GM12878 (cell line): ENCODE measurements at regions not wholly inside any gene's neighbourhood (a gene's known extent, or its start where the extent isn't known, plus 50 kb on each side); places are given as distances from the start of the nearest gene placed in this dataset.

Experiments used
- ATAC-seq: fragments of 200-7000 bp; cut with Tn5 transposase; 3 replicates; pipeline ENCODE4 v1.9.1; 2020; ENCODE audit warnings: mild to moderate bottlenecking, moderate library complexity
- BruUV-seq: library from RNA; stranded (reverse); fragments of 400-500 nt; replicated peaks from 2 replicates; lab custom pipeline; 2021; lab: Mats Ljungman, UMichigan
- CTCF ChIA-PET: fragments of 300-600 bp; sonication (Branson Sonifier 250); formaldehyde crosslinking; extraction: SDS; loops from one replicate; lab custom pipeline; 2021; ENCODE audit warnings: inconsistent platforms; lab: Yijun Ruan, JAX
- POLR2A ChIA-PET: fragments of 350-600 bp; formaldehyde crosslinking; extraction: SDS; loops from one replicate; lab custom pipeline; 2021; ENCODE audit warnings: inconsistent platforms; lab: Charles Lee
- RAD21 ChIA-PET: fragments of 300-600 bp; sonication (Branson Sonifier 250); formaldehyde crosslinking; loops from one replicate; lab custom pipeline; 2023; ENCODE audit warnings: antibody characterized with exemption; ENCODE audit not compliant: unreplicated experiment; lab: Charles Lee
- SMC1A ChIA-PET: fragments of 300-600 bp; sonication (Branson Sonifier 250); formaldehyde crosslinking; loops from one replicate; lab custom pipeline; 2023; ENCODE audit not compliant: unreplicated experiment, uncharacterized antibody; lab: Charles Lee
- DNase-seq: peaks from one replicate; pipeline ENCODE4 v3.0.0-alpha.2; 2011; ENCODE audit warnings: low read depth, low spot score
- FAIRE-seq: peaks from 3 replicates; lab custom pipeline; 2011; peaks lifted over from hg19 to GRCh38; lab: Jason Lieb, UNC
- H2AFZ ChIP-seq: 2 replicates; pipeline ENCODE4 v1.6.0; 2011; ENCODE audit warnings: low read depth, low read length, control low read depth; ENCODE audit not compliant: control insufficient read depth
- H3K27ac ChIP-seq: 2 replicates; pipeline ENCODE4 v1.5.1; 2011; ENCODE audit warnings: control low read depth; ENCODE audit not compliant: control insufficient read depth, insufficient read depth
- H3K27me3 ChIP-seq, 2 experiments: replicated peaks in 1 of 2; 2 replicates each; pipeline versions ENCODE4 v1.6.0 to v1.6.1; 2011; ENCODE audit warnings: low read length in 1 of 2; ENCODE audit not compliant: control insufficient read depth in 2 of 2, insufficient read depth in 2 of 2
- H3K36me3 ChIP-seq, 2 experiments: 2 replicates each; pipeline ENCODE4 v1.5.1; 2011; ENCODE audit warnings: low read length in 1 of 2; ENCODE audit not compliant: control insufficient read depth in 2 of 2, insufficient read depth in 2 of 2
- H3K4me1 ChIP-seq: 2 replicates; pipeline ENCODE4 v1.6.1; 2011; ENCODE audit warnings: mild to moderate bottlenecking, low read length, moderate library complexity, mixed read lengths; ENCODE audit not compliant: control insufficient read depth, insufficient read depth
- H3K4me2 ChIP-seq: 2 replicates; pipeline ENCODE4 v1.6.0; 2011; ENCODE audit warnings: control low read depth; ENCODE audit not compliant: control insufficient read depth, insufficient read depth
- H3K4me3 ChIP-seq: fragments of 200-600 bp; sonication (generic); 2 replicates; pipeline ENCODE4 v1.5.1; 2016
- H3K79me2 ChIP-seq: 2 replicates; pipeline ENCODE4 v1.6.0; 2011; ENCODE audit warnings: low read length; ENCODE audit not compliant: control insufficient read depth, insufficient read depth
- H3K9ac ChIP-seq: 2 replicates; pipeline ENCODE4 v1.8.0; 2011; ENCODE audit warnings: low read length, control low read depth, mixed read lengths; ENCODE audit not compliant: control insufficient read depth, insufficient read depth
- H3K9me3 ChIP-seq: replicated peaks from 3 replicates; pipeline ENCODE4 v1.5.1; 2011; ENCODE audit warnings: mild to moderate bottlenecking, low read length; ENCODE audit not compliant: control insufficient read depth, insufficient read depth
- H4K20me1 ChIP-seq: 2 replicates; pipeline ENCODE4 v1.6.0; 2011; ENCODE audit not compliant: control insufficient read depth, insufficient read depth
- CBX5 ChIP-seq: sonication (generic); IDR thresholded peaks from 2 replicates; pipeline ENCODE4 v1.6.1; 2016; ENCODE audit warnings: low read depth, moderate library complexity, mild to moderate bottlenecking, inconsistent platforms
- DPF2 ChIP-seq: fragments of 450-650 bp; IDR thresholded peaks from 2 replicates; pipeline ENCODE4 v1.6.1; 2017; ENCODE audit warnings: mild to moderate bottlenecking
- FOXM1 ChIP-seq: IDR thresholded peaks from 2 replicates; pipeline ENCODE4 v1.6.1; 2012; ENCODE audit warnings: low read depth, mild to moderate bottlenecking, inconsistent platforms, low read length, moderate library complexity
- MEF2A ChIP-seq: IDR thresholded peaks from 2 replicates; pipeline ENCODE4 v1.6.1; 2011; ENCODE audit warnings: low read depth, mild to moderate bottlenecking, low read length, moderate library complexity; ENCODE audit not compliant: insufficient read depth
- NFIC ChIP-seq: IDR thresholded peaks from 2 replicates; pipeline ENCODE4 v1.6.1; 2012; ENCODE audit warnings: low read depth, mild to moderate bottlenecking, inconsistent platforms, low read length, moderate library complexity
- PAX8 ChIP-seq: fragments of 450-650 bp; IDR thresholded peaks from 2 replicates; pipeline ENCODE4 v1.6.1; 2017; ENCODE audit warnings: mild to moderate bottlenecking, moderate library complexity
- POLR2A ChIP-seq: IDR thresholded peaks from 2 replicates; pipeline ENCODE4 v1.6.1; 2011; ENCODE audit warnings: low read depth, mild to moderate bottlenecking, low read length
- POU2F2 ChIP-seq: IDR thresholded peaks from 3 replicates; pipeline ENCODE4 v1.6.1; 2011; ENCODE audit warnings: low read depth, mild to moderate bottlenecking, low read length, borderline replicate concordance
- SMARCA5 ChIP-seq: fragments of 450-650 bp; IDR thresholded peaks from 2 replicates; pipeline ENCODE4 v1.6.1; 2017; ENCODE audit warnings: mild to moderate bottlenecking
- TBL1XR1 ChIP-seq: IDR thresholded peaks from 2 replicates; pipeline ENCODE4 v1.6.1; 2012; ENCODE audit warnings: low read depth, low read length, improper control_type of control experiment
- ZNF217 ChIP-seq: fragments of 450-650 bp; IDR thresholded peaks from 2 replicates; pipeline ENCODE4 v1.6.1; 2017; ENCODE audit warnings: antibody characterized with exemption, mild to moderate bottlenecking
- ZNF24 ChIP-seq: fragments of 450-650 bp; IDR thresholded peaks from 2 replicates; pipeline ENCODE4 v1.6.1; 2017; ENCODE audit warnings: antibody characterized with exemption, mild to moderate bottlenecking
- WGBS: methylation state at CpG from one replicate; pipeline ENCODE4 v1.1.6; 2016; ENCODE audit warnings: low lambda C conversion rate; ENCODE audit not compliant: insufficient replicate concordance, insufficient coverage; ENCODE audit errors: missing lambda C conversion rate; 5-methylcytosine and 5-hydroxymethylcytosine counted together
- in situ Hi-C: fragments of 300-500 bp; cut with MboI; formaldehyde crosslinking; loops from 9 replicates; pipeline ENCODE4 v1.14.3; 2018; ENCODE audit warnings: mixed read lengths
- intact Hi-C: fragments of 100-400 bp; cut with micrococcal nuclease; formaldehyde crosslinking; loops from one replicate; pipeline ENCODE4 v1.14.2; 2022; ENCODE audit not compliant: unreplicated experiment
- TF ChIP-seq, protein P1 (sequence below): fragments of 450-650 bp; conservative IDR thresholded peaks from 2 replicates; pipeline ENCODE4 v1.6.1; 2017; ENCODE audit warnings: mild to moderate bottlenecking, moderate library complexity
- TF ChIP-seq, protein P2 (sequence below): IDR thresholded peaks from 2 replicates; pipeline ENCODE4 v1.6.1; 2012; ENCODE audit warnings: mild to moderate bottlenecking, low read depth, low read length

DNA sequence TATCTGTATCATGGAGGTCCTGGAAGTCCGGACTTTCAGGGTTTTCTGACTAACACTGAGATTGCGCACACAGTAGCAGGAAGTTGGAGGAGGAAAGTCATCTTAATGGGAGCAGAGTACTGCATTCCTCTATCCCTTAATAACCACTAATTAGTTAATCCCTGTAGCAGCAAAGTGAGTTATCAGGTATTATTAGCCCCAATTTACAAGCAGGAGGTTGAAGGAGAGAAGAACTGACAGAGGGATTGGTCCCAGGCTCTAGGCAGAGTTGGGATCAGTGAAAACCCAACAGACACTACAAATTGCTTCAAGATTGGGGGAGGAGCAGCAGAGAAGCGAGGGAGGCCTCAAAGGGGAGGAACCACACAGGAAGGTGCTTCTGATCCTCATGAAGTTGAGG, 74.5 kb upstream of the XPA start:
- WGBS = 31% methylated on average over 3 of the region's 3 CpGs
- Histone ChIP-seq H3K4me1 (no peaks in the 10 kb centered on the region), H3K9me3 (no peaks in the 10 kb centered on the region), H3K27me3 (peaks cover 1 to 4% of the 10 kb centered on the region in 2 experiments; a peak in 3 of 4 replicates), H2AFZ (no peak overlapping the region), H3K79me2 (no peaks in the 10 kb centered on the region), H3K4me3 (no peak overlapping the region), H3K9ac (no peak overlapping the region), H4K20me1 (no peaks in the 10 kb centered on the region), H3K36me3 (no peaks in the 10 kb centered on the region), H3K4me2 (no peak overlapping the region), H3K27ac (no peak overlapping the region)
- SMC1A ChIA-PET = no interaction called here
- CTCF ChIA-PET = no interaction called here
- DNase-seq (no peak), ATAC-seq (no peak), FAIRE-seq (no peak)
- BruUV-seq = no TSS peak
- TF ChIP-seq NFIC (no peak), TBL1XR1 (no peak), POU2F2 (no peak), ZNF24 (no peak), MEF2A (no peak), POLR2A (no peak), CBX5 (no peak), SMARCA5 (no peak), FOXM1 (no peak), PAX8 (no peak), ZNF217 (no peak), DPF2 (no peak)
- TF ChIP-seq, protein P1, sequence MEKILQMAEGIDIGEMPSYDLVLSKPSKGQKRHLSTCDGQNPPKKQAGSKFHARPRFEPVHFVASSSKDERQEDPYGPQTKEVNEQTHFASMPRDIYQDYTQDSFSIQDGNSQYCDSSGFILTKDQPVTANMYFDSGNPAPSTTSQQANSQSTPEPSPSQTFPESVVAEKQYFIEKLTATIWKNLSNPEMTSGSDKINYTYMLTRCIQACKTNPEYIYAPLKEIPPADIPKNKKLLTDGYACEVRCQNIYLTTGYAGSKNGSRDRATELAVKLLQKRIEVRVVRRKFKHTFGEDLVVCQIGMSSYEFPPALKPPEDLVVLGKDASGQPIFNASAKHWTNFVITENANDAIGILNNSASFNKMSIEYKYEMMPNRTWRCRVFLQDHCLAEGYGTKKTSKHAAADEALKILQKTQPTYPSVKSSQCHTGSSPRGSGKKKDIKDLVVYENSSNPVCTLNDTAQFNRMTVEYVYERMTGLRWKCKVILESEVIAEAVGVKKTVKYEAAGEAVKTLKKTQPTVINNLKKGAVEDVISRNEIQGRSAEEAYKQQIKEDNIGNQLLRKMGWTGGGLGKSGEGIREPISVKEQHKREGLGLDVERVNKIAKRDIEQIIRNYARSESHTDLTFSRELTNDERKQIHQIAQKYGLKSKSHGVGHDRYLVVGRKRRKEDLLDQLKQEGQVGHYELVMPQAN = no peak
- TF ChIP-seq, protein P2, sequence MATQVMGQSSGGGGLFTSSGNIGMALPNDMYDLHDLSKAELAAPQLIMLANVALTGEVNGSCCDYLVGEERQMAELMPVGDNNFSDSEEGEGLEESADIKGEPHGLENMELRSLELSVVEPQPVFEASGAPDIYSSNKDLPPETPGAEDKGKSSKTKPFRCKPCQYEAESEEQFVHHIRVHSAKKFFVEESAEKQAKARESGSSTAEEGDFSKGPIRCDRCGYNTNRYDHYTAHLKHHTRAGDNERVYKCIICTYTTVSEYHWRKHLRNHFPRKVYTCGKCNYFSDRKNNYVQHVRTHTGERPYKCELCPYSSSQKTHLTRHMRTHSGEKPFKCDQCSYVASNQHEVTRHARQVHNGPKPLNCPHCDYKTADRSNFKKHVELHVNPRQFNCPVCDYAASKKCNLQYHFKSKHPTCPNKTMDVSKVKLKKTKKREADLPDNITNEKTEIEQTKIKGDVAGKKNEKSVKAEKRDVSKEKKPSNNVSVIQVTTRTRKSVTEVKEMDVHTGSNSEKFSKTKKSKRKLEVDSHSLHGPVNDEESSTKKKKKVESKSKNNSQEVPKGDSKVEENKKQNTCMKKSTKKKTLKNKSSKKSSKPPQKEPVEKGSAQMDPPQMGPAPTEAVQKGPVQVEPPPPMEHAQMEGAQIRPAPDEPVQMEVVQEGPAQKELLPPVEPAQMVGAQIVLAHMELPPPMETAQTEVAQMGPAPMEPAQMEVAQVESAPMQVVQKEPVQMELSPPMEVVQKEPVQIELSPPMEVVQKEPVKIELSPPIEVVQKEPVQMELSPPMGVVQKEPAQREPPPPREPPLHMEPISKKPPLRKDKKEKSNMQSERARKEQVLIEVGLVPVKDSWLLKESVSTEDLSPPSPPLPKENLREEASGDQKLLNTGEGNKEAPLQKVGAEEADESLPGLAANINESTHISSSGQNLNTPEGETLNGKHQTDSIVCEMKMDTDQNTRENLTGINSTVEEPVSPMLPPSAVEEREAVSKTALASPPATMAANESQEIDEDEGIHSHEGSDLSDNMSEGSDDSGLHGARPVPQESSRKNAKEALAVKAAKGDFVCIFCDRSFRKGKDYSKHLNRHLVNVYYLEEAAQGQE = no peak
- POLR2A ChIA-PET = no interaction called here
- in situ Hi-C loops (no loop called here), intact Hi-C loops (no loop called here)
- RAD21 ChIA-PET = no interaction called here
